ENCODE measurements at regions not wholly inside any gene's neighbourhood (a gene's known extent, or its start where the extent isn't known, plus 50 kb on each side); places are given as distances from the start of the nearest gene placed in this dataset.

GRCh38 chr5:167967494-167968177, 323.8 kb upstream of the WWC1 start:
- no peak overlapping the region for H3K27ac ChIP-seq (ENCODE audit: insufficient read depth, low read depth, low read length)
- no peak overlapping the region for H2AFZ ChIP-seq (ENCODE audit: low read depth, low read length)
- no peaks in the 10 kb centered on the region for H3K4me1 ChIP-seq (ENCODE audit: control insufficient read depth, extremely low read depth, insufficient read depth, low read length)
- no peak overlapping the region for H3K4me3 ChIP-seq (replicated peaks in 1 of 3; ENCODE audit: insufficient read depth in 1 of 3, low read depth in 1 of 3, low read length in 3 of 3)
- TF ChIP-seq FOS (IDR thresholded peaks at IDR 0.05; ENCODE audit: borderline replicate concordance, insufficient read depth, low read length) (no peak), EZH2 (IDR thresholded peaks at IDR 0.05; ENCODE audit: borderline replicate concordance, low read depth, low read length, severe bottlenecking) (no peak), POLR2A (IDR thresholded peaks at IDR 0.05; ENCODE audit: low read depth, low read length) (no peak), POLR2AphosphoS5 (IDR thresholded peaks at IDR 0.05; ENCODE audit: insufficient read depth, low read depth, low read length) (no peak), CTCF (IDR thresholded peaks at IDR 0.05; ENCODE audit: extremely low read depth in 1 of 2, insufficient read depth in 1 of 2, low read depth in 1 of 2, low read length in 2 of 2) (no peak)
- TF ChIP-seq, protein P1, sequence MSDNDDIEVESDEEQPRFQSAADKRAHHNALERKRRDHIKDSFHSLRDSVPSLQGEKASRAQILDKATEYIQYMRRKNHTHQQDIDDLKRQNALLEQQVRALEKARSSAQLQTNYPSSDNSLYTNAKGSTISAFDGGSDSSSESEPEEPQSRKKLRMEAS (IDR thresholded peaks at IDR 0.05; ENCODE audit: insufficient read depth, insufficient read length) = no peak
- H3K9me1 ChIP-seq (replicated peaks; ENCODE audit: control insufficient read depth, extremely low read depth, insufficient read depth, low read length) = no peaks in the 10 kb centered on the region
- H3K79me2 ChIP-seq (ENCODE audit: control insufficient read depth, insufficient read depth, low read length) = no peaks in the 10 kb centered on the region
- H3K4me2 ChIP-seq (ENCODE audit: insufficient read depth, low read length) = no peak overlapping the region
- dilution Hi-C loops (cut with MboI; ENCODE audit: extremely low pct_ligation_motif_present, low sequenced_read_pairs) (no loop called here), intact Hi-C loops (cut with micrococcal nuclease) (no loop called here)
- H4K20me1 ChIP-seq (replicated peaks; ENCODE audit: control insufficient read depth, extremely low read depth, insufficient read depth, low read length) = no peaks in the 10 kb centered on the region
- CTCF ChIA-PET = no interaction called here
- FAIRE-seq (no peak), DNase-seq (ENCODE audit: low read depth, low spot score) (no peak)
- no peaks in the 10 kb centered on the region for H3K36me3 ChIP-seq (ENCODE audit: control insufficient read depth in 2 of 2, extremely low read depth in 1 of 2, insufficient read depth in 2 of 2, low read length in 2 of 2)
- no peaks in the 10 kb centered on the region for H3K9me3 ChIP-seq (replicated peaks; ENCODE audit: control insufficient read depth, insufficient read depth, low read length)
- no peaks in the 10 kb centered on the region for H3K27me3 ChIP-seq (ENCODE audit: control insufficient read depth in 2 of 2, insufficient read depth in 2 of 2, low read length in 2 of 2)
- H3K9ac ChIP-seq (replicated peaks; ENCODE audit: extremely low read depth, insufficient read depth, low read length) = no peak overlapping the region
- POLR2A ChIA-PET = no interaction called here
- BruUV-seq (replicated peaks) = no TSS peak

Measured in endothelial cell of umbilical vein (primary cell).